GM12878 (cell line): ENCODE measurements at regions not wholly inside any gene's neighbourhood (a gene's known extent, or its start where the extent isn't known, plus 50 kb on each side); places are given as distances from the start of the nearest gene placed in this dataset.

Experiments used
- EZH2 ChIP-seq: IDR thresholded peaks from 2 replicates; pipeline ENCODE4 v1.6.1; 2012; ENCODE audit warnings: low read depth, mild to moderate bottlenecking, control low read depth, inconsistent platforms, low read length, borderline replicate concordance; ENCODE audit not compliant: control insufficient read depth
- GABPA ChIP-seq: IDR thresholded peaks from 2 replicates; pipeline ENCODE4 v1.6.1; 2014; ENCODE audit warnings: antibody characterized with exemption, low read depth, mild to moderate bottlenecking, inconsistent platforms
- MAX ChIP-seq: IDR thresholded peaks from 2 replicates; pipeline ENCODE4 v1.6.1; 2012; ENCODE audit warnings: low read depth, low read length, improper control_type of control experiment
- MTA3 ChIP-seq: IDR thresholded peaks from 2 replicates; pipeline ENCODE4 v1.6.1; 2012; ENCODE audit warnings: low read length, inconsistent platforms, borderline replicate concordance
- POLR2A ChIP-seq: IDR thresholded peaks from 2 replicates; pipeline ENCODE4 v1.6.1; 2011; ENCODE audit warnings: low read depth, mild to moderate bottlenecking, low read length
- YY1 ChIP-seq: IDR thresholded peaks from 2 replicates; pipeline ENCODE4 v1.6.1; 2011; ENCODE audit warnings: low read depth, mild to moderate bottlenecking, low read length
- ZZZ3 ChIP-seq: IDR thresholded peaks from 2 replicates; pipeline ENCODE4 v1.6.1; 2011; ENCODE audit warnings: low read depth; ENCODE audit not compliant: control insufficient read depth, insufficient read length
- TF ChIP-seq, protein P1 (sequence below), 3 experiments: IDR thresholded peaks in 2 of 3; conservative IDR thresholded peaks in 1 of 3; 2 replicates each; pipeline ENCODE4 v1.5.1; 2011; ENCODE audit warnings: low read depth in 3 of 3, low read length in 3 of 3, mild to moderate bottlenecking in 3 of 3, control low read depth in 2 of 3, moderate library complexity in 2 of 3, inconsistent platforms in 1 of 3, mixed read lengths in 1 of 3; ENCODE audit not compliant: control insufficient read depth in 2 of 3, insufficient read depth in 1 of 3; ENCODE audit errors: extremely low read depth in 1 of 3
- TF ChIP-seq, protein P2 (sequence below): IDR thresholded peaks from 2 replicates; pipeline ENCODE4 v1.6.1; 2012; ENCODE audit warnings: mild to moderate bottlenecking, low read depth, low read length

DNA sequence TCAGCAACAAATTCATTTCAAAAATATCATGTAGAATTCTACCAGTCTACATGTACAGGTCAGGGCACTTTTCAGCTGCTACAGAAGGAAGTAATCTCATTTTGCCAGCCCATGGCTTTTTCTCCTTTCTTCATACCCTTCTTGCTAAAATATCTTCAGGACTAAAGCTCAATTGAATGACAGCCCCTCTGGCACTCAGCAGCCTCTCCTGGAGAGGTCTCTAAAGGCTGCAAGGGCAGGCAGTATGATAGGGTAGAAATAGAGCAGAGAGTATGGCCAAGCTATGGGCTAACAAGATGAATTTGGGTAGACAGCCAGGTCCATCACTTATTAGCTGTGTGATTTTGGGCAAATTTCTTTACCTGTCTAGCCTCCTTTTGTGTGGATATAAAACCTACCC lies 224.6 kb upstream of the RPL34 start:
- TF ChIP-seq, protein P1, sequence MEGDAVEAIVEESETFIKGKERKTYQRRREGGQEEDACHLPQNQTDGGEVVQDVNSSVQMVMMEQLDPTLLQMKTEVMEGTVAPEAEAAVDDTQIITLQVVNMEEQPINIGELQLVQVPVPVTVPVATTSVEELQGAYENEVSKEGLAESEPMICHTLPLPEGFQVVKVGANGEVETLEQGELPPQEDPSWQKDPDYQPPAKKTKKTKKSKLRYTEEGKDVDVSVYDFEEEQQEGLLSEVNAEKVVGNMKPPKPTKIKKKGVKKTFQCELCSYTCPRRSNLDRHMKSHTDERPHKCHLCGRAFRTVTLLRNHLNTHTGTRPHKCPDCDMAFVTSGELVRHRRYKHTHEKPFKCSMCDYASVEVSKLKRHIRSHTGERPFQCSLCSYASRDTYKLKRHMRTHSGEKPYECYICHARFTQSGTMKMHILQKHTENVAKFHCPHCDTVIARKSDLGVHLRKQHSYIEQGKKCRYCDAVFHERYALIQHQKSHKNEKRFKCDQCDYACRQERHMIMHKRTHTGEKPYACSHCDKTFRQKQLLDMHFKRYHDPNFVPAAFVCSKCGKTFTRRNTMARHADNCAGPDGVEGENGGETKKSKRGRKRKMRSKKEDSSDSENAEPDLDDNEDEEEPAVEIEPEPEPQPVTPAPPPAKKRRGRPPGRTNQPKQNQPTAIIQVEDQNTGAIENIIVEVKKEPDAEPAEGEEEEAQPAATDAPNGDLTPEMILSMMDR (IDR thresholded peaks at IDR 0.05 in 2 of 3, conservative IDR thresholded peaks at IDR 0.05 in 1 of 3; ENCODE audit: control insufficient read depth in 2 of 3, extremely low read depth in 1 of 3, insufficient read depth in 1 of 3, low read depth in 3 of 3, low read length in 3 of 3), result no peak
- no peak for TF ChIP-seq EZH2
- no peak for TF ChIP-seq YY1
- no peak for TF ChIP-seq MAX
- no peak for TF ChIP-seq POLR2A
- TF ChIP-seq GABPA, result no peak
- no peak for TF ChIP-seq MTA3
- TF ChIP-seq, protein P2, sequence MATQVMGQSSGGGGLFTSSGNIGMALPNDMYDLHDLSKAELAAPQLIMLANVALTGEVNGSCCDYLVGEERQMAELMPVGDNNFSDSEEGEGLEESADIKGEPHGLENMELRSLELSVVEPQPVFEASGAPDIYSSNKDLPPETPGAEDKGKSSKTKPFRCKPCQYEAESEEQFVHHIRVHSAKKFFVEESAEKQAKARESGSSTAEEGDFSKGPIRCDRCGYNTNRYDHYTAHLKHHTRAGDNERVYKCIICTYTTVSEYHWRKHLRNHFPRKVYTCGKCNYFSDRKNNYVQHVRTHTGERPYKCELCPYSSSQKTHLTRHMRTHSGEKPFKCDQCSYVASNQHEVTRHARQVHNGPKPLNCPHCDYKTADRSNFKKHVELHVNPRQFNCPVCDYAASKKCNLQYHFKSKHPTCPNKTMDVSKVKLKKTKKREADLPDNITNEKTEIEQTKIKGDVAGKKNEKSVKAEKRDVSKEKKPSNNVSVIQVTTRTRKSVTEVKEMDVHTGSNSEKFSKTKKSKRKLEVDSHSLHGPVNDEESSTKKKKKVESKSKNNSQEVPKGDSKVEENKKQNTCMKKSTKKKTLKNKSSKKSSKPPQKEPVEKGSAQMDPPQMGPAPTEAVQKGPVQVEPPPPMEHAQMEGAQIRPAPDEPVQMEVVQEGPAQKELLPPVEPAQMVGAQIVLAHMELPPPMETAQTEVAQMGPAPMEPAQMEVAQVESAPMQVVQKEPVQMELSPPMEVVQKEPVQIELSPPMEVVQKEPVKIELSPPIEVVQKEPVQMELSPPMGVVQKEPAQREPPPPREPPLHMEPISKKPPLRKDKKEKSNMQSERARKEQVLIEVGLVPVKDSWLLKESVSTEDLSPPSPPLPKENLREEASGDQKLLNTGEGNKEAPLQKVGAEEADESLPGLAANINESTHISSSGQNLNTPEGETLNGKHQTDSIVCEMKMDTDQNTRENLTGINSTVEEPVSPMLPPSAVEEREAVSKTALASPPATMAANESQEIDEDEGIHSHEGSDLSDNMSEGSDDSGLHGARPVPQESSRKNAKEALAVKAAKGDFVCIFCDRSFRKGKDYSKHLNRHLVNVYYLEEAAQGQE, result no peak
- TF ChIP-seq ZZZ3, result no peak
